Fibroblast of skin of right quadriceps (primary cell): ENCODE measurements at regions not wholly inside any gene's neighbourhood (a gene's known extent, or its start where the extent isn't known, plus 50 kb on each side); places are given as distances from the start of the nearest gene placed in this dataset.
A peak's percentile ranks its signal among the peaks of the same experiment; 100 is the strongest.
"Not testable (repeated sequence)": the region's sequence is repeated elsewhere in the genome, so short reads cannot be mapped to it uniquely, and the experiment has no call there.

Experiments
- DNase-seq: peaks from one replicate; pipeline ENCODE4 v3.0.0-alpha.2; 2013

- DNase-seq, result not testable (repeated sequence)
Measured at GRCh38 chr1:78203410-78203982, 157.7 kb downstream of the GIPC2 start.

- peak; percentile 37 for DNase-seq
Measured at GRCh38 chr1:78210175-78210574, 164.4 kb downstream of the GIPC2 start.

GRCh38 chr1:78211483-78212092 lies 165.8 kb downstream of the GIPC2 start:
- DNase-seq, result no peak

- no peak for DNase-seq
Measured at GRCh38 chr1:78214334-78214733, 168.6 kb downstream of the GIPC2 start.

GRCh38 chr1:78222225-78222959 lies 176.6 kb downstream of the GIPC2 start:
- peak; percentile 14 for DNase-seq

GRCh38 chr1:78222960-78223358 lies 177.2 kb downstream of the GIPC2 start:
- no peak for DNase-seq

GRCh38 chr1:78223417-78224215 lies 177.8 kb downstream of the GIPC2 start:
- peak; percentile 19 for DNase-seq

GRCh38 chr1:78224246-78224785 lies 178.6 kb downstream of the GIPC2 start:
- DNase-seq, result no peak

GRCh38 chr1:78224861-78225552 lies 179.2 kb downstream of the GIPC2 start:
- no peak for DNase-seq

GRCh38 chr1:78226784-78227183 lies 181.0 kb downstream of the GIPC2 start:
- no peak for DNase-seq

- DNase-seq, result no peak
Measured at GRCh38 chr1:78227705-78228635, 182.2 kb downstream of the GIPC2 start.

- peak; percentile 75 for DNase-seq
Measured at GRCh38 chr1:78229344-78229743, 183.6 kb downstream of the GIPC2 start.

- no peak for DNase-seq
Measured at GRCh38 chr1:78231477-78231876, 185.7 kb downstream of the GIPC2 start.

GRCh38 chr1:78231894-78232293 lies 186.1 kb downstream of the GIPC2 start:
- DNase-seq, result no peak

- DNase-seq, result no peak
Measured at GRCh38 chr1:78232630-78233029, 186.9 kb downstream of the GIPC2 start.

- DNase-seq, result no peak
Measured at GRCh38 chr1:78234496-78234895, 188.7 kb downstream of the GIPC2 start.

- peak; percentile 43 for DNase-seq
Measured at GRCh38 chr1:78236716-78237115, 190.9 kb downstream of the GIPC2 start.

- DNase-seq, result no peak
Measured at GRCh38 chr1:78237364-78237916, 191.7 kb downstream of the GIPC2 start.

GRCh38 chr1:78240191-78240590 lies 194.4 kb downstream of the GIPC2 start:
- no peak for DNase-seq

- DNase-seq, result peak; percentile 56
Measured at GRCh38 chr1:78240755-78241154, 195.0 kb downstream of the GIPC2 start.

- no peak for DNase-seq
Measured at GRCh38 chr1:78247079-78247478, 201.3 kb downstream of the GIPC2 start.
